HG03175 (cell line): ENCODE measurements at regions not wholly inside any gene's neighbourhood (a gene's known extent, or its start where the extent isn't known, plus 50 kb on each side); places are given as distances from the start of the nearest gene placed in this dataset.
"Not testable (repeated sequence)": the region's sequence is repeated elsewhere in the genome, so short reads cannot be mapped to it uniquely, and the experiment has no call there.

Experiments used
- ATAC-seq: cut with Tn5 transposase; IDR thresholded peaks from one replicate; pipeline ENCODE4 v1.9.1; 2021; ENCODE audit warnings: mild to moderate bottlenecking, moderate library complexity; ENCODE audit not compliant: unreplicated experiment

- no peak for ATAC-seq
Observed at GRCh38 chr11:22454461-22455090, 116.4 kb downstream of the SLC17A6 start.

- no peak for ATAC-seq
Observed at GRCh38 chr11:22449441-22449840, 111.3 kb downstream of the SLC17A6 start.

- ATAC-seq, result no peak
Observed at GRCh38 chr11:22444076-22444475, 105.9 kb downstream of the SLC17A6 start.

- ATAC-seq, result no peak
Observed at GRCh38 chr11:22441831-22442230, 103.7 kb downstream of the SLC17A6 start.

GRCh38 chr11:22435582-22435981, 97.4 kb downstream of the SLC17A6 start:
- not testable (repeated sequence) for ATAC-seq

- ATAC-seq, result no peak
Observed at GRCh38 chr11:22433517-22433916, 95.3 kb downstream of the SLC17A6 start.

- no peak for ATAC-seq
Observed at GRCh38 chr11:22433094-22433455, 94.9 kb downstream of the SLC17A6 start.

- no peak for ATAC-seq
Observed at GRCh38 chr11:22432291-22433093, 94.3 kb downstream of the SLC17A6 start.

GRCh38 chr11:22431106-22431505, 92.9 kb downstream of the SLC17A6 start:
- no peak for ATAC-seq

- ATAC-seq, result no peak
Observed at GRCh38 chr11:22430639-22431038, 92.5 kb downstream of the SLC17A6 start.

GRCh38 chr11:22430141-22430541, 92.0 kb downstream of the SLC17A6 start:
- no peak for ATAC-seq
